ENCODE measurements at regions not wholly inside any gene's neighbourhood (a gene's known extent, or its start where the extent isn't known, plus 50 kb on each side); places are given as distances from the start of the nearest gene placed in this dataset.

GRCh38 chr2:47266939-47267710 lies 90.8 kb upstream of the CALM2 start:
- no peak for DNase-seq (ENCODE audit: low read depth in 4 of 4, low spot score in 3 of 4)

GRCh38 chr2:47265751-47266231 lies 89.5 kb upstream of the CALM2 start:
- DNase-seq (ENCODE audit: low read depth in 4 of 4, low spot score in 3 of 4) = no peak

GRCh38 chr2:47265158-47265557 lies 88.8 kb upstream of the CALM2 start:
- DNase-seq (ENCODE audit: low read depth in 4 of 4, low spot score in 3 of 4) = no peak

- no peak for DNase-seq (ENCODE audit: low read depth in 4 of 4, low spot score in 3 of 4)
Observed at GRCh38 chr2:47264686-47265085, 88.4 kb upstream of the CALM2 start.

GRCh38 chr2:47264143-47264542 lies 87.8 kb upstream of the CALM2 start:
- no peak for DNase-seq (ENCODE audit: low read depth in 4 of 4, low spot score in 3 of 4)

- no peak for DNase-seq (ENCODE audit: low read depth in 4 of 4, low spot score in 3 of 4)
Observed at GRCh38 chr2:47262657-47263056, 86.3 kb upstream of the CALM2 start.

- DNase-seq (ENCODE audit: low read depth in 4 of 4, low spot score in 3 of 4) = no peak
Observed at GRCh38 chr2:47260971-47261370, 84.7 kb upstream of the CALM2 start.

DNA sequence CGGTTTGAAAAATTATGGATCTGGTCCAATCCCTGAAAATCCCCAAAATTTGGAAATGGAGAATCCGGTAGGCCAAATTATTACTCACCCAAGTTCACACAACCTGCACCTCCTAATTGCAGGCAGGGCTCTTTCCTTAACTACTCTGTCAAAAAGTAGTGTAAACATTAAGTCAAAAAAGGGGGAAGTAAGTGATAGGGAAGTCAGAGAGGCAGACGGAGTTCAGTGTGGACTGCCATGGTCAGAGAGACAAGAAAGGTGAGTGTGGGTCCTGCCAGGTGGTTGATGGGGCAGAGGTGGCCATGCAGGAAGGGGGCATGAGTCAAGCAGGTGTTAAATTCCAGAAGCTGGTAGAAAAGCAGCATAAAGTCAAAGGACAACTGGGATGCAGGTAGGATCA lies 83.5 kb upstream of the CALM2 start:
- no peak for DNase-seq (ENCODE audit: low read depth in 4 of 4, low spot score in 3 of 4)

GRCh38 chr2:47257946-47258348 lies 81.6 kb upstream of the CALM2 start:
- no peak for DNase-seq (ENCODE audit: low read depth in 4 of 4, low spot score in 3 of 4)

DNA sequence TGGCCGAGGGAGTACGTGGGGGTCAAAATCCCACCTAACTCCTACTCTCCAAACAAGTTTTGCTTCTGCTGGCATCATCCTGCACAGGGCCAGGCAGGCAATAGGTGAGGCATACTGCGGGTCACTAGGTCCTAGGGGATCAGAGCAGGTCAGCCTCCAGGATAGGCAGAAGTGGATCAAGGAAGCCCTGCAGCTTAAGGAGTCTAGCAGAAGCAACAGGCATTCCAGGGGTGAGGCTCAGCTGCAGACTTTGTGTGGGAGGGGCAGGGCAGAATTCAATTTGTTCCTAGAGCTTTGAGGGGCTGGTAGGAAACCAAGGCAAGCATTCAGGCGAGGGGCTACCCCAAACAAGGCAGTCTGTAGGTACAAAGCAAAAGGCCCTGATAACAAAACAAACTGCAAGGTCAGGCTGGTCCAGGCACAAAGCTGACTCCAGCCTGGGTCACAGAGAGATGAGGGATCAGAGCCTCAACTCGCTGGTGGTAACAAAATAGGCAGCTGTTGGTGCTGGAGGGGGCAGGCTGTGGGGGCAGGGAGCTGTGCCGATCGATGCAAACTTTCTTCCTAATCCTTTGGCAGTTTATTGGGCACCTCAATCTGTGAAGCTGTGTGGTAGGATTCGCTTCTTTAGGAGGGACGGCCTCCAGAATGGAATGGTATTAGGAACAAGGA lies 80.2 kb upstream of the CALM2 start:
- no peak for DNase-seq (ENCODE audit: low read depth in 4 of 4, low spot score in 3 of 4)

- DNase-seq (ENCODE audit: low read depth in 4 of 4, low spot score in 3 of 4) = no peak
Observed at GRCh38 chr2:47255794-47256193, 79.5 kb upstream of the CALM2 start.

GRCh38 chr2:47254464-47254863 lies 78.2 kb upstream of the CALM2 start:
- DNase-seq (ENCODE audit: low read depth in 4 of 4, low spot score in 3 of 4) = no peak

- DNase-seq (ENCODE audit: low read depth in 4 of 4, low spot score in 3 of 4) = no peak
Observed at GRCh38 chr2:47253447-47253846, 77.1 kb upstream of the CALM2 start.

- DNase-seq (ENCODE audit: low read depth in 4 of 4, low spot score in 3 of 4) = no peak
Observed at GRCh38 chr2:47251404-47251675, 75.0 kb upstream of the CALM2 start.

DNA sequence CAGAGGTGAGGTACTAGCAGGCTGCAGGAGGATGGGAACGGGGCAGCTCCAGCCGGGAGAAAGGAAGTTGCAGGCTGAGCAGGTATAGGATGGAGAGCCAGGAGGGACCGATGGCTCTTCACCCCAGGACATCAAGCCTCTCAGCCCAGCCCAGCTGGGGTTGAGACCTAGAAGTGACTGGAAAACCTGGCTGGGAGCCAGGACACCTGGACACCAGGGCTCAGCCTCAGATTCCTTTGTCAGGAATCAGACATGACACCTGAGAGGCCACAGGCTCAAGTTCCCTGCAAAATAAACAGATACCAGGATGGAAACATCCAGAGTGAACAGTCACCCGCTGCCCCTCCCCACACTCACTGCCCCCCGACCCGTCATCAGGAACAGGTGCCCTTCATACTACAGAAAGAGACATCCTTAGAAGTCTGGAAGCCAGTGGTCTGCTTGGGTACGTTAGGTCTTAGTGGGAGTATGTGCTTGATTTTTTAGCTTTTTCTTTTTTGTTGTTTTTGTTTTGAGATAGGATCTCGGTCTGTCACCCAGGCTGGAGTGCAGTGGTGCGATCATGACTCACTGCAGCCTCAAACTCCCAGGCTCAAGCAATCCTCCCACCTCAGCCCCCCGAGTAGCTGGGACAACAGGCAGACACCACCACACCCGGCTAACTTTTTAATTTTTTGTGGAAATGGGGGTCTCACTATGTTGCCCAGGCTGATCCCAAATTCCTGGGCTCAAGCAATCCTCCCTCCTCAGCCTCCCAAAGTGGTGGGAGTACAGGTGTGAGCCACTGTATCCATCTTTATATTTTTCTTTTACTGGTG lies 74.5 kb upstream of the CALM2 start:
- peak in 1 of 4 donors; percentile 58 for DNase-seq (ENCODE audit: low read depth in 4 of 4, low spot score in 3 of 4)

DNA sequence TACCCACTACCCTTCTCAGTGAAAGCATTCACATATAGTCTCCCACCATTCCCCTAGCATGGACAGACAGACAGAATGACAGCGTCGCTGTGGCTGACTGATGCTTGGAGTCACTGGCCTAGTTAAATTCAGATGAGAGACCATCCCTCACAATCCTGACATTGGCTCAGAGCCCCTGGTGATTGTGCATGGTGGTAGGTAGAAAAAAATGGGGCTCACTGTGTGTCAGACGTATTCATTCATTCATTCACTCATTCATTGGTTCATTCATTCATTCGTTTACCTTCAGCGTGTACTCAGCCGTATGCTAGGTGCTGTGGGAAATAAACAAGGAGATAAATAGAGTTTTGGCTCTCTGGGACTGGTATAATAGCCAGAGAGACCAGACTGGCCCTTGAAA lies 73.6 kb upstream of the CALM2 start:
- no peak for DNase-seq (ENCODE audit: low read depth in 4 of 4, low spot score in 3 of 4)

DNA sequence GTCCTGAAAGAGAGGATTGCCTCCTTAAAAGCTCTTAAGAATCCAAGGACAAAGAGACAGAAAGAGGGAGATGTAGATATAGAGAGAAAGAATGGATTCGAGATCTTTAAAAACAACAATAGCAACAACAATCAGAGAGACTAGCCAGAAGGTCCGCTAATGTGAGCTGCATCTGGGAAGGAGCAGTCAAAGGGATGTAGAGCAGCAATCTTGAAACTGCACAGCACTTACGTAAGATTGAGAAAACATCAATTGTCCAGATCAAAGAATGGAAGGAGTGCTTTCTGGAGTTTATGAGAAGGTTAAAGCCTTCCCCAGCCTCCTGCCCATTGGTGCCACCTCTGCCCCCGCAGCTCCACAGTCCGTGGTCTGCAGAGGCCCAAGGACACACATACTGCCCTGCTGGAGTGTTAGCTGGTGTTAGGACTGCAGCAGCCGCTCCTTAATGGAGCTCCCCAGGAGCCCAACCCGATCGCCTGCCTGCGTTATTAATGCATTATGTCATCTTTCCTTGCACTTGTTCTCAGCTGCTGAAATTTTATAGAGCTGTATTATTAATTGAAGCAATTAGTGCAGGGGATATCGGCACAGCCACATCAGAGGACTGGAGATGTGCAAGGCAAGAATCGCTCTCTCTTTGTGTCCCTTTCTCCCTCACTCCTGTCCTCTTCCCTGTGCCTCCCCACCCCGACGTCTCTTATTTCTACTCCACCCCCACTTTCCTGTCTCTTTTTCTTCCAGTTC lies 73.0 kb upstream of the CALM2 start:
- no peak for DNase-seq (ENCODE audit: low read depth in 4 of 4, low spot score in 3 of 4)

GRCh38 chr2:47243596-47244323 lies 67.4 kb upstream of the CALM2 start:
- DNase-seq (ENCODE audit: low read depth in 4 of 4, low spot score in 3 of 4) = no peak

DNA sequence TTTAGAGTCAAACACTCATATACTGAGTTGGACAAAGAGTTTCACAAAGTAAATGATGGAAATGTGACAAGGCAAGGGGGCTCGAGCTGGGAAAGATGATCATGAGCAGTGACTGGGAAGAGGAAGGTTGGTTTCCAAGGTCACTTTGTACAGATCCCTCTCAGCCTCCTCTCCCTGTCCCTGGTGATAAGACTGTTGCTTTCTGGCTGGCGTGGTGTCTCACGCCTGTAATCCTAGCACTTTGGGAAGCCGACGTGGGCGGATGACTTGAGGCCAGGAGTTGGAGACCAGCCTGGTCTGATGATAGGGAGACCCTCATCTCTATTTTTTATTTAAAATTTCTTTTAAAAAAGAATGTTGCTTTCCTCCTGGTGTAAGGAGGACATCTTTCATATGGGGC lies 65.4 kb upstream of the CALM2 start:
- DNase-seq (ENCODE audit: low read depth in 4 of 4, low spot score in 3 of 4) = no peak

All from left renal pelvis (tissue), 4 donors.